ENCODE measurements at regions not wholly inside any gene's neighbourhood (a gene's known extent, or its start where the extent isn't known, plus 50 kb on each side); places are given as distances from the start of the nearest gene placed in this dataset.

DNA sequence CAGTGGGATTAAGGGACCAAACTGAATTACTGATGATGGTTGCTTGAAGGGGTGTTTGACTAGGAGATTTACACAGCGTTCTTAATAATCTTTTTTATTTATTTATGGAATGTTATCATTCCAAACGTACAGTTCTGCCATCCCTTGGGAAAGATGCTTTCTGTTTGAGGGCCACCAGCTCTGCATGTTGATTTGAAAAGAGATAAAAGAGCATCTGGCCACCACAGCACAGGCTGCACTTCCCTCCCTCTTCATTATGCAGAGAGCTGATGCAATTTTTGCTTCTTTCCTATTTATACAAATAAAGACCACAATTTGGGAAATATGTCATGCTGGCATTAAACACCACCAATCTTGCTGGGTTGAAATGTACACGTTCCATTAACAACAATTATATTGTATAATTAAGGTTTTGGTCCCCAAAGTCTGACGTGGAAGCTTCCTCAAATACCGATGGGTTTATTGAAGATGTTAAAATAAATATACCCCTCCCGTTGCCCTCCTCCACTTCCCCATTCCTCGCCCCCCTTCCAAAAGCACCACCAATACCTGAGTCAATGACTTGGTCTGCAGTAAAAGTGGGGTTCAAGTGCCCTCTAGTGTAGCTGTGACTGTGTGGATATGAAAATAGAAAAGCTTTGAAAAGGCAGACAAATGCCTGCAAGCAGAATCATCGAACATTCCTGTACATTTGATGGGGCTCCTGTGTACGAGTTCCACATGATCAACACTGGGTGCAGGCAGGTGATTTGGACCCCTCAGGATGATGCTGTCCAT lies 211.9 kb downstream of the HRH4 start:
- TF ChIP-seq POLR2A (IDR thresholded peaks at IDR 0.05; ENCODE audit: low read depth, low read length) (no peak), POLR2AphosphoS5 (IDR thresholded peaks at IDR 0.05; ENCODE audit: low read depth, low read length) (no peak)
